ENCODE measurements at regions not wholly inside any gene's neighbourhood (a gene's known extent, or its start where the extent isn't known, plus 50 kb on each side); places are given as distances from the start of the nearest gene placed in this dataset.

DNA sequence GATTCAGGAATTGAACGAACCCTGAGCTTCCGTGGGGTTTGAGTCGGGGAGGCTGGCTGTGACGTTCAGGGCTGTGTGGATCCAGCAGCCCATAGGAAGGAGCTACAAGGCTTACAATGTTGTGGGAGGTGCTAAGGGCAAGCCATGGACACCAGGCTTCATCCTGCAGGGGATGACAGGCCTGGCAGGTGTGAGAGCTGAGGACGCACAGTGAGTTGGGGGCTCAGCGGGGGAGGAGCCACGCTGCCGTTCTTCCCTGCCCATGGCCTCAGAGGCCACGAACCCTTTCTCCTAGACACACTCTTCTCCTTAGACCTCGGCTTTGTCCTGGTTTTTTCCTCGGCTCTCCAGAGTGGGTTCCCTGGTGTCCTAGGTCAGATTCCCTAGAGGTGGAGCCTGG lies 78.1 kb upstream of the SLC22A11 start:
- TF ChIP-seq JUND (IDR thresholded peaks at IDR 0.05; ENCODE audit: borderline replicate concordance, low read depth, low read length) (no peak), JUND (tag; IDR thresholded peaks at IDR 0.05; ENCODE audit: borderline replicate concordance, low read depth, low read length) (no peak), SNAPC5 (CRISPR knock-in tag; IDR thresholded peaks at IDR 0.05) (no peak), CTCF (IDR thresholded peaks at IDR 0.05 in 2 of 3, conservative IDR thresholded peaks at IDR 0.05 in 1 of 3; ENCODE audit: insufficient read depth in 2 of 3, low read depth in 1 of 3, low read length in 3 of 3) (no peak), POLR3A (IDR thresholded peaks at IDR 0.05; ENCODE audit: borderline replicate concordance, extremely low read depth, insufficient read depth, insufficient read length) (no peak)
- TF ChIP-seq, protein P1, sequence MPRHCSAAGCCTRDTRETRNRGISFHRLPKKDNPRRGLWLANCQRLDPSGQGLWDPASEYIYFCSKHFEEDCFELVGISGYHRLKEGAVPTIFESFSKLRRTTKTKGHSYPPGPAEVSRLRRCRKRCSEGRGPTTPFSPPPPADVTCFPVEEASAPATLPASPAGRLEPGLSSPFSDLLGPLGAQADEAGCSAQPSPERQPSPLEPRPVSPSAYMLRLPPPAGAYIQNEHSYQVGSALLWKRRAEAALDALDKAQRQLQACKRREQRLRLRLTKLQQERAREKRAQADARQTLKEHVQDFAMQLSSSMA (CRISPR knock-in tag; IDR thresholded peaks at IDR 0.05), result no peak

Measured in K562 (cell line).